GM06990 (cell line): ENCODE measurements at regions not wholly inside any gene's neighbourhood (a gene's known extent, or its start where the extent isn't known, plus 50 kb on each side); places are given as distances from the start of the nearest gene placed in this dataset.
"Not testable (repeated sequence)": the region's sequence is repeated elsewhere in the genome, so short reads cannot be mapped to it uniquely, and the experiment has no call there.

Experiments used
- DNase-seq: peaks from one replicate; pipeline ENCODE4 v3.0.0-alpha.2; 2011; ENCODE audit not compliant: insufficient read length; ENCODE audit errors: extremely low read depth
- H3K27me3 ChIP-seq: replicated peaks from 2 replicates; pipeline ENCODE4 v1.6.0; 2011; ENCODE audit warnings: low read length; ENCODE audit not compliant: control insufficient read depth, insufficient read depth
- H3K36me3 ChIP-seq: 2 replicates; pipeline ENCODE4 v1.5.1; 2011; ENCODE audit warnings: low read length; ENCODE audit not compliant: control insufficient read depth, insufficient read depth
- H3K4me3 ChIP-seq: replicated peaks from 2 replicates; pipeline ENCODE4 v1.5.1; 2011; ENCODE audit warnings: low read depth, mild to moderate bottlenecking, control low read depth, low read length
- TF ChIP-seq, protein P1 (sequence below): IDR thresholded peaks from 2 replicates; pipeline ENCODE4 v1.5.1; 2011; ENCODE audit warnings: low read length, control low read depth, mild to moderate bottlenecking, inconsistent platforms; ENCODE audit not compliant: insufficient read depth, poor library complexity, severe bottlenecking

DNA sequence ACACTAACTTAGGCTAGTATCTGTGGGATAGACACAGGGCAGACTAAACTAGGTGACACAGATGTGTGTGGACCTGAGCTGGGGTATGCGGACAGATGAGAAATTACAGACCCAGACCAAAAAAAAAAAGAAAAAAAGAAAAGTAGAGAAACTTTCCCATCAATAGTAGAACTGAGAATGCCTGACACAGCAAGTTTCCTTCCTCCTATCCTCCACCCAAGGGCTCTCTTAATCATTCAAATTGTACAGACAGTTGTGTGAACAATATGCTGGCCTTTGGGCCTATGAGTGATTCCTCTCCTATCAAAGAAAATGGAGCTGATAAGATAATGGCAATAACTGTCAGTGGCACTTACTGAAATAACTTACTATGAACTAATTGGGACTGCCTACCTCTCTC is 226.7 kb upstream of the PRDM1 start:
- no peaks in the 10 kb centered on the region for H3K27me3 ChIP-seq
- TF ChIP-seq, protein P1, sequence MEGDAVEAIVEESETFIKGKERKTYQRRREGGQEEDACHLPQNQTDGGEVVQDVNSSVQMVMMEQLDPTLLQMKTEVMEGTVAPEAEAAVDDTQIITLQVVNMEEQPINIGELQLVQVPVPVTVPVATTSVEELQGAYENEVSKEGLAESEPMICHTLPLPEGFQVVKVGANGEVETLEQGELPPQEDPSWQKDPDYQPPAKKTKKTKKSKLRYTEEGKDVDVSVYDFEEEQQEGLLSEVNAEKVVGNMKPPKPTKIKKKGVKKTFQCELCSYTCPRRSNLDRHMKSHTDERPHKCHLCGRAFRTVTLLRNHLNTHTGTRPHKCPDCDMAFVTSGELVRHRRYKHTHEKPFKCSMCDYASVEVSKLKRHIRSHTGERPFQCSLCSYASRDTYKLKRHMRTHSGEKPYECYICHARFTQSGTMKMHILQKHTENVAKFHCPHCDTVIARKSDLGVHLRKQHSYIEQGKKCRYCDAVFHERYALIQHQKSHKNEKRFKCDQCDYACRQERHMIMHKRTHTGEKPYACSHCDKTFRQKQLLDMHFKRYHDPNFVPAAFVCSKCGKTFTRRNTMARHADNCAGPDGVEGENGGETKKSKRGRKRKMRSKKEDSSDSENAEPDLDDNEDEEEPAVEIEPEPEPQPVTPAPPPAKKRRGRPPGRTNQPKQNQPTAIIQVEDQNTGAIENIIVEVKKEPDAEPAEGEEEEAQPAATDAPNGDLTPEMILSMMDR = no peak
- H3K36me3 ChIP-seq = no peaks in the 10 kb centered on the region
- DNase-seq = no peak
- no peak overlapping the region for H3K4me3 ChIP-seq

DNA sequence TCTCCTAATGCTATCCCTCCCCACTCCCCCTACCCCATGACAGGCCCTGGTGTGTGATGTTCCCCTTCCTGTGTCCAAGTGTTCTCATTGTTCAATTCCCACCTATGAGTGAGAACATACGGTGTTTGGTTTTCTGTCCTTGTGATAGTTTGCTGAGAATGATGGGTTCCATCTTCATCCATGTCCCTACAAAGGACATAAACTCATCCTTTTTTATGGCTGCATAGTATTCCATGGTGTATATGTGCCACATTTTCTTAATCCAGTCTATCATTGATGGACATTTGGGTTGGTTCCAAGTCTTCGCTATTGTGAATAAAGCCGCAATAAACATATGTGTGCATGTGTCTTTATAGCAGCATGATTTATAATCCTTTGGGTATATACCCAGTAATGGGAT is 227.5 kb upstream of the PRDM1 start:
- DNase-seq, H3K4me3 ChIP-seq, H3K27me3 ChIP-seq, H3K36me3 ChIP-seq: not testable (repeated sequence)

DNA sequence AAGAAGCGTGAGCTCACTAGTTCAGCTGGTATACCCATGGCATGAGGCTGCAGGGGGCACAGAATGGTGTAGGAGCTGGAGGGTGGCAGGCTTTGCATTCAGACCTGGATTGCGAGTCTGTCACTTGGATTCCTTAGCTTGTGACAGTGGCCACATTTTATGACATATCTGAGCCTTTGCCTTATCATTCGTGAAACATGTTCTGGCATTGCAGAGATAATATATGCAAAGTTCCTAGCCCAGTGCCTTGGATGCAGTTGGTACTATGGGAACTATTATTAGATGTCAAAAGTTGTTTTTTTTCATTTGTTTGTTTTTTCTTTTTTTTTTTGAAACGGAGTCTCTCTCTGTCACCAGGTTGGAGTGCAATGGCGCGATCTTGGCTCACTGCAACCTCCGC is 230.7 kb upstream of the PRDM1 start:
- no peak for DNase-seq
- H3K27me3 ChIP-seq = no peaks in the 10 kb centered on the region
- no peaks in the 10 kb centered on the region for H3K36me3 ChIP-seq
- H3K4me3 ChIP-seq = no peak overlapping the region
- TF ChIP-seq, protein P1 = no peak

DNA sequence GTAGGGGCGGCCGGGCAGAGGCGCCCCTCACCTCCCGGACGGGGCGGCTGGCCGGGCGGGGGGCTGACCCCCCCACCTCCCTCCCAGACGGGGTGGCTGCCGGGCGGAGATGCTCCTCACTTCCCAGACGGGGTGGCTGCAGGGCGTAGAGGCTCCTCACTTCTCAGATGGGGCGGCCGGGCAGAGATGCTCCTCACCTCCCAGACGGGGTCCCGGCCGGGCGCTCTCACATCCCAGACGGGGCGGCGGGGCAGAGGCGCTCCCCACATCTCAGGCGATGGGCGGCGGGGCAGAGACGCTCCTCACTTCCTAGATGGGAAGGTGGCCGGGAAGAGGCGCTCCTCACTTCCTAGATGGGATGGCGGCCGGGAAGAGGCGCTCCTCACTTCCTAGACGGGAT is 232.2 kb upstream of the PRDM1 start:
- DNase-seq, H3K27me3 ChIP-seq, H3K36me3 ChIP-seq, H3K4me3 ChIP-seq: not testable (repeated sequence)

DNA sequence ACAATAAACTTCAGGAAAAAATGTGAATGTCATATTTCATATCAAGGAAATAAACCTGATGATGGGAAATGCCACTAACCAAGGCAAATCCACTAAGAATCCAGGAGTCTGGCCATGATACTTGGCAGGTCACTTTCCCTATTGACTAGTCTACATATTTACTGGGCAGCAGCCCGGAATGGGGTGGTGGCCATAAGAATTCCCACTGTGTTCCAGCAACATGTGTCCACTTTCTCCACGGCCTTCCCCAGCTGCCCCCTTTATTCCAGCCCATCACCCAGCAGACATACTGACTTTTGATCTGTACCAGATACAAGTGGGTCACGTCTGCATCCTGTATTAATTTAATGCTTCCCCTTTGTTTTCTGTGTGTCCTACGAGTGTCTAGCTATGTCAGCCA is 234.5 kb upstream of the PRDM1 start:
- Histone ChIP-seq H3K36me3 (no peaks in the 10 kb centered on the region), H3K4me3 (no peak overlapping the region), H3K27me3 (no peaks in the 10 kb centered on the region)
- DNase-seq = no peak
- TF ChIP-seq, protein P1 = no peak

DNA sequence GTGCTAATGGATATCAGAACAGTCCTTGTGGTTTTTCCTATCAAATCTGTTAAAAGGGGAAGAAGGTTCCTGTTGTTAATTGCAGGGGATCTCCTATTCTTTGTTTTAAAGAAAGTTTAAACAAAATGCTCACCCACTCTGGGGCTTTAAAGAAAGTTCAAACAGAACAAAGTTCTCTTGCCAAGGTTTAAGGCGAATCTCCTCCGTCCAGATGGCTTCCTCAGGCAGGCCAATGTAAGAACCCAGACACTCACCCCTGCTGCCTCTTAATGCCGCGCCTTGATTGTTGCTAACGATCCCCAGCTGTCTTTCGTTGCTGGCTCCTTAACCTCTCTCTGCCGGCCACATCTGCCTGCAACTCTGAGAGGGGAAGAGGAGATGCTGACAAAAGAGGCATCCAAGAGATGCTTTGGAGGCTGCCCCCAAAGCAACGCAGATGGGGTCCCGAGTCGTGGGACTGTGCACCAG is 235.0 kb upstream of the PRDM1 start:
- no peaks in the 10 kb centered on the region for H3K27me3 ChIP-seq
- DNase-seq = no peak
- H3K4me3 ChIP-seq = no peak overlapping the region
- TF ChIP-seq, protein P1 = no peak
- no peaks in the 10 kb centered on the region for H3K36me3 ChIP-seq
